HCT116 (cell line): ENCODE measurements at regions not wholly inside any gene's neighbourhood (a gene's known extent, or its start where the extent isn't known, plus 50 kb on each side); places are given as distances from the start of the nearest gene placed in this dataset.

ENCODE experiments used
- EGR1 ChIP-seq: IDR thresholded peaks from 2 replicates; pipeline ENCODE4 v1.6.1; 2012; ENCODE audit warnings: low read depth
- EZH2 ChIP-seq: fragments of 200-600 bp; sonication (generic); IDR thresholded peaks from 2 replicates; pipeline ENCODE4 v1.6.1; 2017; ENCODE audit warnings: antibody characterized with exemption, mixed run types
- POLR2A ChIP-seq: IDR thresholded peaks from 2 replicates; pipeline ENCODE4 v1.7.0; 2011; ENCODE audit warnings: borderline replicate concordance; ENCODE audit not compliant: insufficient read depth, insufficient read length; ENCODE audit errors: extremely low read depth
- POLR2AphosphoS5 ChIP-seq: IDR thresholded peaks from 2 replicates; pipeline ENCODE4 v1.6.1; 2011; ENCODE audit warnings: mild to moderate bottlenecking, low read depth, low read length, moderate library complexity
- SIN3A ChIP-seq: IDR thresholded peaks from 2 replicates; pipeline ENCODE4 v1.6.1; 2012; ENCODE audit warnings: low read depth
- SP1 ChIP-seq: IDR thresholded peaks from 2 replicates; pipeline ENCODE4 v1.6.1; 2012; ENCODE audit warnings: low read depth
- YY1 ChIP-seq: IDR thresholded peaks from 2 replicates; pipeline ENCODE4 v1.6.1; 2011; ENCODE audit warnings: low read length, low read depth, moderate library complexity, mild to moderate bottlenecking; ENCODE audit not compliant: insufficient replicate concordance; ENCODE audit errors: extremely low read depth
- ZBTB33 ChIP-seq: IDR thresholded peaks from 2 replicates; pipeline ENCODE4 v1.6.1; 2011; ENCODE audit warnings: mild to moderate bottlenecking, low read length, moderate library complexity; ENCODE audit not compliant: insufficient replicate concordance; ENCODE audit errors: extremely low read depth
- TF ChIP-seq, protein P1 (sequence below), 3 experiments: fragments of 200-600 bp in 1 of 3; sonication (generic) in 1 of 3; IDR thresholded peaks in 2 of 3; conservative IDR thresholded peaks in 1 of 3; 2 replicates each; pipeline ENCODE4 v1.5.1; 2012 to 2017; ENCODE audit warnings: low read depth in 2 of 3, low read length in 2 of 3, antibody characterized with exemption in 1 of 3, borderline replicate concordance in 1 of 3, control low read depth in 1 of 3, mild to moderate bottlenecking in 1 of 3, mixed read lengths in 1 of 3, mixed run types in 1 of 3, moderate library complexity in 1 of 3; ENCODE audit not compliant: insufficient read depth in 1 of 3
- TF ChIP-seq, protein P2 (sequence below): IDR thresholded peaks from 2 replicates; pipeline ENCODE4 v1.6.1; 2012

GRCh38 chr5:142491679-142492078, 166.9 kb upstream of the SPRY4 start:
- TF ChIP-seq, protein P1, sequence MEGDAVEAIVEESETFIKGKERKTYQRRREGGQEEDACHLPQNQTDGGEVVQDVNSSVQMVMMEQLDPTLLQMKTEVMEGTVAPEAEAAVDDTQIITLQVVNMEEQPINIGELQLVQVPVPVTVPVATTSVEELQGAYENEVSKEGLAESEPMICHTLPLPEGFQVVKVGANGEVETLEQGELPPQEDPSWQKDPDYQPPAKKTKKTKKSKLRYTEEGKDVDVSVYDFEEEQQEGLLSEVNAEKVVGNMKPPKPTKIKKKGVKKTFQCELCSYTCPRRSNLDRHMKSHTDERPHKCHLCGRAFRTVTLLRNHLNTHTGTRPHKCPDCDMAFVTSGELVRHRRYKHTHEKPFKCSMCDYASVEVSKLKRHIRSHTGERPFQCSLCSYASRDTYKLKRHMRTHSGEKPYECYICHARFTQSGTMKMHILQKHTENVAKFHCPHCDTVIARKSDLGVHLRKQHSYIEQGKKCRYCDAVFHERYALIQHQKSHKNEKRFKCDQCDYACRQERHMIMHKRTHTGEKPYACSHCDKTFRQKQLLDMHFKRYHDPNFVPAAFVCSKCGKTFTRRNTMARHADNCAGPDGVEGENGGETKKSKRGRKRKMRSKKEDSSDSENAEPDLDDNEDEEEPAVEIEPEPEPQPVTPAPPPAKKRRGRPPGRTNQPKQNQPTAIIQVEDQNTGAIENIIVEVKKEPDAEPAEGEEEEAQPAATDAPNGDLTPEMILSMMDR (IDR thresholded peaks at IDR 0.05 in 2 of 3, conservative IDR thresholded peaks at IDR 0.05 in 1 of 3; ENCODE audit: borderline replicate concordance in 1 of 3, insufficient read depth in 1 of 3, low read depth in 2 of 3, low read length in 2 of 3) = no peak
- no peak for TF ChIP-seq POLR2A
- TF ChIP-seq ZBTB33 = no peak
- no peak for TF ChIP-seq EZH2
- no peak for TF ChIP-seq YY1
- TF ChIP-seq, protein P2, sequence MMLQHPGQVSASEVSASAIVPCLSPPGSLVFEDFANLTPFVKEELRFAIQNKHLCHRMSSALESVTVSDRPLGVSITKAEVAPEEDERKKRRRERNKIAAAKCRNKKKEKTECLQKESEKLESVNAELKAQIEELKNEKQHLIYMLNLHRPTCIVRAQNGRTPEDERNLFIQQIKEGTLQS = no peak
- TF ChIP-seq EGR1 = no peak
- TF ChIP-seq SP1 = no peak
- TF ChIP-seq POLR2AphosphoS5 = no peak
- TF ChIP-seq SIN3A = no peak
